ENCODE measurements at regions not wholly inside any gene's neighbourhood (a gene's known extent, or its start where the extent isn't known, plus 50 kb on each side); places are given as distances from the start of the nearest gene placed in this dataset.

GRCh38 chr10:36499693-36500092 lies 625.7 kb upstream of the ANKRD30A start:
- intact Hi-C loops (cut with DNase I): no loop called here
- Histone ChIP-seq H3K9me3 (no peaks in the 10 kb centered on the region), H3K36me3 (no peaks in the 10 kb centered on the region), H3K27ac (no peak overlapping the region), H3K4me1 (peaks cover 2 to 7% of the 10 kb centered on the region in 2 donors), H3K4me3 (no peak overlapping the region), H3K27me3 (no peaks in the 10 kb centered on the region)
- no peak for DNase-seq (ENCODE audit: low spot score in 2 of 2)
- no peak for TF ChIP-seq CTCF (IDR thresholded peaks at IDR 0.05)

- H3K27me3 ChIP-seq: no peaks in the 10 kb centered on the region
- no peak for DNase-seq (ENCODE audit: low spot score in 2 of 2)
- no peak overlapping the region for H3K27ac ChIP-seq
- intact Hi-C loops (cut with DNase I): no loop called here
- no peaks in the 10 kb centered on the region for H3K36me3 ChIP-seq
- H3K9me3 ChIP-seq: no peaks in the 10 kb centered on the region
- TF ChIP-seq CTCF (IDR thresholded peaks at IDR 0.05): no peak
- peaks cover 5 to 26% of the 10 kb centered on the region in 2 donors for H3K4me1 ChIP-seq
- H3K4me3 ChIP-seq: no peak overlapping the region
These were observed 628.6 kb upstream of the ANKRD30A start for GRCh38 chr10:36496758-36497157.

- no peak for DNase-seq (ENCODE audit: low spot score in 2 of 2)
- Histone ChIP-seq H3K4me3 (no peak overlapping the region), H3K36me3 (no peaks in the 10 kb centered on the region), H3K27ac (peak overlapping the region; percentile 65 to 88), H3K27me3 (no peaks in the 10 kb centered on the region), H3K9me3 (no peaks in the 10 kb centered on the region), H3K4me1 (peaks cover 11 to 43% of the 10 kb centered on the region in 2 donors)
- intact Hi-C loops (cut with DNase I): loop anchor here (5.0 kb wide), 1 partner anchor 852 kb away; the partner anchor contains the start of gene FZD8
- no peak for TF ChIP-seq CTCF (IDR thresholded peaks at IDR 0.05)
These were observed 631.0 kb upstream of the ANKRD30A start for GRCh38 chr10:36494371-36494770.

- Histone ChIP-seq H3K27ac (peak overlapping the region; percentile 87 to 88), H3K4me1 (peaks cover 13 to 48% of the 10 kb centered on the region in 2 donors)
- intact Hi-C loops (cut with DNase I): loop anchor here (5.0 kb wide), 1 partner anchor 851 kb away; the partner anchor contains the start of gene FZD8
These were observed 631.9 kb upstream of the ANKRD30A start for GRCh38 chr10:36493516-36493880.

GRCh38 chr10:36492590-36493515 lies 632.5 kb upstream of the ANKRD30A start:
- peak in 1 of 2 donors; percentile 71 for DNase-seq (ENCODE audit: low spot score in 2 of 2)
- Histone ChIP-seq H3K4me1 (peaks cover 13 to 48% of the 10 kb centered on the region in 2 donors), H3K27ac (peak overlapping the region; percentile 87 to 88), H3K36me3 (no peaks in the 10 kb centered on the region), H3K27me3 (no peaks in the 10 kb centered on the region), H3K9me3 (no peaks in the 10 kb centered on the region), H3K4me3 (no peak overlapping the region)
- no peak for TF ChIP-seq CTCF (IDR thresholded peaks at IDR 0.05)
- intact Hi-C loops (cut with DNase I): loop anchor here (5.0 kb wide), 1 partner anchor 851 kb away; the partner anchor contains the start of gene FZD8

More at GRCh38 chr10:36493516-36493880, 631.9 kb upstream of the ANKRD30A start:
- Histone ChIP-seq H3K4me3 (no peak overlapping the region), H3K27me3 (no peaks in the 10 kb centered on the region), H3K9me3 (no peaks in the 10 kb centered on the region), H3K36me3 (no peaks in the 10 kb centered on the region)
- no peak for DNase-seq (ENCODE audit: low spot score in 2 of 2)
- no peak for TF ChIP-seq CTCF (IDR thresholded peaks at IDR 0.05)

Data from ascending aorta (tissue), 2 donors.